Gastrocnemius medialis (tissue), 4 donors: ENCODE measurements at regions not wholly inside any gene's neighbourhood (a gene's known extent, or its start where the extent isn't known, plus 50 kb on each side); places are given as distances from the start of the nearest gene placed in this dataset.

Source experiments
- ATAC-seq, 2 donors: fragments of 150-250 bp; one replicate each; pipeline ENCODE4 v1.9.1; 2016
- DNase-seq, 2 donors: peaks; one replicate each; pipeline ENCODE4 v3.0.0-alpha.2; 2019
- H3K27ac ChIP-seq, 4 donors: fragments of 200-600 bp; sonication (generic); 1 replicate in 1 of 4; 2 replicates in 3 of 4; pipeline ENCODE4 v1.5.1; 2016 to 2018; ENCODE audit warnings: mild to moderate bottlenecking in 2 of 4, moderate library complexity in 1 of 4
- H3K27me3 ChIP-seq, 3 donors: fragments of 200-600 bp; sonication (generic) in 2 of 3; 1 replicate in 1 of 3; 2 replicates in 2 of 3; pipeline versions ENCODE4 v1.5.1 to v1.6.0; 2016 to 2019; ENCODE audit warnings: mild to moderate bottlenecking in 1 of 3, moderate library complexity in 1 of 3
- H3K36me3 ChIP-seq, 2 donors: fragments of 200-600 bp; sonication (generic) in 1 of 2; one replicate each; pipeline ENCODE4 v1.5.1; 2017 to 2018
- H3K4me1 ChIP-seq, 2 donors: fragments of 200-600 bp; sonication (generic) in 1 of 2; one replicate each; pipeline ENCODE4 v1.5.1; 2016 to 2017; ENCODE audit warnings: mild to moderate bottlenecking in 2 of 2
- H3K4me3 ChIP-seq, 4 donors: fragments of 200-600 bp; sonication (generic) in 3 of 4; 1 replicate in 1 of 4; 2 replicates in 3 of 4; pipeline ENCODE4 v1.5.1; 2016 to 2019; ENCODE audit warnings: mild to moderate bottlenecking in 2 of 4
- H3K9me3 ChIP-seq, 3 donors: fragments of 200-600 bp; sonication (generic) in 2 of 3; 1 replicate in 1 of 3; 2 replicates in 2 of 3; pipeline ENCODE4 v1.5.1; 2016 to 2019
- POLR2A ChIP-seq, 2 donors: fragments of 450-650 bp; IDR thresholded peaks; one replicate each; pipeline ENCODE4 v1.6.1; 2017; ENCODE audit warnings: antibody characterized with exemption in 2 of 2, mild to moderate bottlenecking in 2 of 2, moderate library complexity in 2 of 2
- in situ Hi-C, 4 donors: fragments of 200-750 bp; cut with MboI; loops; one replicate each; pipeline versions ENCODE4 v1.15.0 to v1.8.0; 2017; ENCODE audit warnings: low sequenced_read_pairs in 4 of 4
- intact Hi-C: fragments of 100-400 bp; cut with DNase I; formaldehyde crosslinking; loops from one replicate; pipeline ENCODE4 v1.15.1; 2023; ENCODE audit warnings: low total_unique reads
- TF ChIP-seq, protein P1 (sequence below), 5 experiments: fragments of 450-650 bp in 3 of 5; fragments of 200-600 bp in 2 of 5; sonication (generic) in 2 of 5; IDR thresholded peaks in 4 of 5; conservative IDR thresholded peaks in 1 of 5; 1 replicate in 4 of 5; 2 replicates in 1 of 5; pipeline ENCODE4 v1.5.1; 2016 to 2019; ENCODE audit warnings: antibody characterized with exemption in 5 of 5, mild to moderate bottlenecking in 3 of 5, moderate library complexity in 3 of 5

DNA sequence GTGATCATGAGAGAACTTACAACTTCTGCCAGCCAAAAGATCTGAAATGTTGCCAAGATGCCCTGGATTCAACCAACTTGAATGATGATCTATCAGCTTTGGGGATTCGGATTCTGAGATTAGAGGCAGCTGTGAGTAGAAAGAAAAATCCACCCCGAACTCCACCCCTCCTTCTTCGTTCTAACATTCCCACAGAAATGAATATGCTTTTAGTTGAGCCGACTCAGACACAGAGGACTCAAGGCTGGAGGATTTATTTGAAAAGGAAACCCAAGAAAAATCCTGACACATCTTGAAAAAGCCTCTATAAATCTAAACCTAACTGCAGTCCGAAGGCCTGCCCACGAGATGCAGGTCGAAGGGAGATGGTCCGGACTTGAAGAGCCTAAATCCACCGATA is 275.0 kb downstream of the GAS1 start:
- ATAC-seq (no peak), DNase-seq (no peak)
- H3K27me3 ChIP-seq, result no peaks in the 10 kb centered on the region
- TF ChIP-seq, protein P1, sequence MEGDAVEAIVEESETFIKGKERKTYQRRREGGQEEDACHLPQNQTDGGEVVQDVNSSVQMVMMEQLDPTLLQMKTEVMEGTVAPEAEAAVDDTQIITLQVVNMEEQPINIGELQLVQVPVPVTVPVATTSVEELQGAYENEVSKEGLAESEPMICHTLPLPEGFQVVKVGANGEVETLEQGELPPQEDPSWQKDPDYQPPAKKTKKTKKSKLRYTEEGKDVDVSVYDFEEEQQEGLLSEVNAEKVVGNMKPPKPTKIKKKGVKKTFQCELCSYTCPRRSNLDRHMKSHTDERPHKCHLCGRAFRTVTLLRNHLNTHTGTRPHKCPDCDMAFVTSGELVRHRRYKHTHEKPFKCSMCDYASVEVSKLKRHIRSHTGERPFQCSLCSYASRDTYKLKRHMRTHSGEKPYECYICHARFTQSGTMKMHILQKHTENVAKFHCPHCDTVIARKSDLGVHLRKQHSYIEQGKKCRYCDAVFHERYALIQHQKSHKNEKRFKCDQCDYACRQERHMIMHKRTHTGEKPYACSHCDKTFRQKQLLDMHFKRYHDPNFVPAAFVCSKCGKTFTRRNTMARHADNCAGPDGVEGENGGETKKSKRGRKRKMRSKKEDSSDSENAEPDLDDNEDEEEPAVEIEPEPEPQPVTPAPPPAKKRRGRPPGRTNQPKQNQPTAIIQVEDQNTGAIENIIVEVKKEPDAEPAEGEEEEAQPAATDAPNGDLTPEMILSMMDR (IDR thresholded peaks at IDR 0.05 in 4 of 5, conservative IDR thresholded peaks at IDR 0.05 in 1 of 5), result no peak
- TF ChIP-seq POLR2A (IDR thresholded peaks at IDR 0.05), result no peak
- in situ Hi-C loops, result no loop called here
- no peak overlapping the region for H3K27ac ChIP-seq
- no peaks in the 10 kb centered on the region for H3K9me3 ChIP-seq
- H3K4me3 ChIP-seq, result no peak overlapping the region
- H3K36me3 ChIP-seq, result no peaks in the 10 kb centered on the region
- intact Hi-C loops, result loop anchor here (10.0 kb wide), 1 partner anchor 362 kb away; no protein-coding TSS in a partner anchor
- H3K4me1 ChIP-seq, result no peaks in the 10 kb centered on the region

DNA sequence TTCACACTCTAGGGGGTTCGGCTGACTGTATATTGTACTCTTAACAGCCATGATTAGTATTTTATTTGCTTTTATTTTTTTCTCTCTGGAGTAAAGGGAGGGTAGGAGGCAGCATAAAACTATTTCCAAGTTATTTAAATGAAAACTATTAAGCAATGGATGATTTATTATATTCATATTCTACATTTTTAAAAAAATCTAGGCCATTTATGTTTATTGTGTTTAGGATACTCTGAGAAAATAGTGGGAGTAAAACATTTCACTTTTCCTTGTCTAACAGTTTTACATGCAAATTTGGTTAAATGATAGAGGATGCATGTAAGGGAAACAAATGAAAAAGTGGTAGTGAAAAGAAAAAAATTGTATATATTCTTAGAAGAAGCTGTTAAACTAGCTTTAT is 276.3 kb downstream of the GAS1 start:
- H3K27ac ChIP-seq, result no peak overlapping the region
- intact Hi-C loops (loop anchor here (10.0 kb wide), 1 partner anchor 364 kb away; no protein-coding TSS in a partner anchor), in situ Hi-C loops (no loop called here)
- H3K9me3 ChIP-seq, result no peaks in the 10 kb centered on the region
- ATAC-seq, result no peak
- no peak for TF ChIP-seq POLR2A (IDR thresholded peaks at IDR 0.05)
- TF ChIP-seq, protein P1 (IDR thresholded peaks at IDR 0.05 in 4 of 5, conservative IDR thresholded peaks at IDR 0.05 in 1 of 5), result no peak
- no peak overlapping the region for H3K4me3 ChIP-seq
- no peak for DNase-seq
- H3K27me3 ChIP-seq, result no peaks in the 10 kb centered on the region
- no peaks in the 10 kb centered on the region for H3K36me3 ChIP-seq
- no peaks in the 10 kb centered on the region for H3K4me1 ChIP-seq

GRCh38 chr9:86670536-86670935 is 276.8 kb downstream of the GAS1 start:
- DNase-seq (no peak), ATAC-seq (no peak)
- H3K4me1 ChIP-seq, result no peaks in the 10 kb centered on the region
- no peaks in the 10 kb centered on the region for H3K27me3 ChIP-seq
- H3K9me3 ChIP-seq, result no peaks in the 10 kb centered on the region
- no peaks in the 10 kb centered on the region for H3K36me3 ChIP-seq
- in situ Hi-C loops (no loop called here), intact Hi-C loops (loop anchor here (10.0 kb wide), 1 partner anchor 364 kb away; no protein-coding TSS in a partner anchor)
- no peak overlapping the region for H3K27ac ChIP-seq
- H3K4me3 ChIP-seq, result no peak overlapping the region
- no peak for TF ChIP-seq POLR2A (IDR thresholded peaks at IDR 0.05)
- TF ChIP-seq, protein P1 (IDR thresholded peaks at IDR 0.05 in 4 of 5, conservative IDR thresholded peaks at IDR 0.05 in 1 of 5), result no peak

DNA sequence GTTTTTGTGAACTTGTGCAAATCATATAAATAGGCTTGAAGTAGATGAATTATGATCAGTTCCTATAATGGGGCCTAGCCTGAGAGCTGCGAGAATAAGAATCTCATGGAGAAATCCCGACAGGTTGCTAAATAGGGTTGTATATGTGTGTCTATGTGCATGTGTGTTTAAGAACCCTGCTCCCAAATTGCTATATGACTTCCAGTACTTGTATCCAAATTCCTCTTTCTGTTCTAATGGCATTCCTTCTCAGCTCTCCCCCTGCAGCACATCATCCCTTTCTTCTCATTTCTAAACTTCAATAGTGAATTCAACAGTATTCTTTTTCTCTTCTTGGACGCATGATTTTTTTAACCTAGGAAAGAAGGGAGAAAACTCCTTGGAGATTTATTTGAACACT is 277.2 kb downstream of the GAS1 start:
- no peaks in the 10 kb centered on the region for H3K9me3 ChIP-seq
- H3K4me3 ChIP-seq, result no peak overlapping the region
- H3K36me3 ChIP-seq, result no peaks in the 10 kb centered on the region
- intact Hi-C loops, result loop anchor here (10.0 kb wide), 1 partner anchor 365 kb away; no protein-coding TSS in a partner anchor
- H3K4me1 ChIP-seq, result no peaks in the 10 kb centered on the region
- DNase-seq (no peak), ATAC-seq (no peak)
- TF ChIP-seq, protein P1 (IDR thresholded peaks at IDR 0.05 in 4 of 5, conservative IDR thresholded peaks at IDR 0.05 in 1 of 5), result no peak
- TF ChIP-seq POLR2A (IDR thresholded peaks at IDR 0.05), result no peak
- in situ Hi-C loops, result no loop called here
- no peaks in the 10 kb centered on the region for H3K27me3 ChIP-seq
- H3K27ac ChIP-seq, result no peak overlapping the region

DNA sequence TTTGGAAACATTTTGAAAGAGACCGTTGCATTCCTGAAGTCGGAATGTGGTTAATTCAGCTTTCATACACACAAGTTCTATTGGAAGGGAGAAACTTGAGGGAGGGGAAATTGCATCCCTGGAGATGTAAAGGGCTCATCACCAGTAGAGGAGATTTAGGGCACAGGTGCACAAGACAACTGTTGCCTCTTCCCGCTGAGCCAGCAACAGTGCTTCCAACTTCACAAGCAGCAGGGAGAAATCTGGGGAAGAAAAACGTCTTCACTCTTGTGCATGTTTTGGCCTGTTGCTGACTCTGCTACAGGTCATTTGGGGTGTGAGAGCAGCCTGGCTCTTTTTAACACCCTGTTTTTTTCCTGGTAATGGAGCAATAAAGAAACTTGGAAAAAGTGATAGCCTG is 277.9 kb downstream of the GAS1 start:
- intact Hi-C loops, result no loop called here
- Histone ChIP-seq H3K9me3 (no peaks in the 10 kb centered on the region), H3K36me3 (no peaks in the 10 kb centered on the region), H3K27me3 (no peaks in the 10 kb centered on the region), H3K4me1 (no peaks in the 10 kb centered on the region), H3K27ac (no peak overlapping the region), H3K4me3 (no peak overlapping the region)
- TF ChIP-seq POLR2A (IDR thresholded peaks at IDR 0.05), result no peak
- TF ChIP-seq, protein P1 (IDR thresholded peaks at IDR 0.05 in 4 of 5, conservative IDR thresholded peaks at IDR 0.05 in 1 of 5), result no peak
- peak in 1 of 2 donors; percentile 19 for ATAC-seq
- in situ Hi-C loops, result no loop called here
- no peak for DNase-seq
